Natural killer cell (primary cell): ENCODE measurements at regions not wholly inside any gene's neighbourhood (a gene's known extent, or its start where the extent isn't known, plus 50 kb on each side); places are given as distances from the start of the nearest gene placed in this dataset.

Experiments
- ATAC-seq, 3 donors: fragments of 150-1000 bp in 2 of 3; fragments of 200-7000 bp in 1 of 3; cut with Tn5 transposase; 1 replicate in 1 of 3; 2 replicates in 2 of 3; pipeline ENCODE4 v1.10.0; 2021; ENCODE audit warnings: mild to moderate bottlenecking in 2 of 3, moderate library complexity in 2 of 3
- DNase-seq, 2 donors: peaks; one replicate each; pipeline versions ENCODE4 v3.0.0 to v3.0.0-alpha.2; 2013 to 2021; ENCODE audit warnings: mixed read lengths in 1 of 2
- H3K27ac ChIP-seq: one replicate; pipeline ENCODE4 v1.5.1; 2013; ENCODE audit warnings: mild to moderate bottlenecking, low read length
- H3K27me3 ChIP-seq: one replicate; pipeline ENCODE4 v1.6.1; 2013; ENCODE audit warnings: low read length; ENCODE audit not compliant: control insufficient read depth, insufficient read depth
- H3K36me3 ChIP-seq: one replicate; pipeline ENCODE4 v1.6.1; 2013; ENCODE audit warnings: low read length; ENCODE audit not compliant: control insufficient read depth, insufficient read depth
- H3K4me1 ChIP-seq: one replicate; pipeline ENCODE4 v1.6.1; 2013; ENCODE audit warnings: low read length; ENCODE audit not compliant: control insufficient read depth, insufficient read depth
- H3K4me3 ChIP-seq: one replicate; pipeline ENCODE4 v1.5.1; 2013; ENCODE audit warnings: low read length
- H3K9me3 ChIP-seq: one replicate; pipeline ENCODE4 v1.6.1; 2013; ENCODE audit warnings: low read length; ENCODE audit not compliant: control insufficient read depth, insufficient read depth
- H3K27ac Mint-ChIP-seq, 2 donors: one replicate each; pipeline ENCODE4 v1.8.0; 2022; ENCODE audit warnings: mild to moderate bottlenecking in 2 of 2, mixed read lengths in 2 of 2, moderate library complexity in 1 of 2
- H3K27me3 Mint-ChIP-seq, 2 donors: one replicate each; pipeline ENCODE4 v1.8.0; 2022; ENCODE audit warnings: low read depth in 2 of 2, mixed read lengths in 2 of 2
- H3K36me3 Mint-ChIP-seq: one replicate; pipeline ENCODE4 v1.8.0; 2022; ENCODE audit warnings: mixed read lengths
- H3K4me1 Mint-ChIP-seq, 2 donors: one replicate each; pipeline ENCODE4 v1.8.0; 2022; ENCODE audit warnings: mixed read lengths in 2 of 2
- H3K4me3 Mint-ChIP-seq: one replicate; pipeline ENCODE4 v1.8.0; 2022; ENCODE audit warnings: mild to moderate bottlenecking, moderate library complexity, mixed read lengths
- H3K9me3 Mint-ChIP-seq, 2 donors: one replicate each; pipeline ENCODE4 v1.8.0; 2022; ENCODE audit warnings: mixed read lengths in 2 of 2
- WGBS: methylation state at CpG from one replicate; pipeline ENCODE4 v1.1.7; 2013; ENCODE audit warnings: missing lambda C conversion rate; ENCODE audit not compliant: insufficient coverage; 5-methylcytosine and 5-hydroxymethylcytosine counted together
- intact Hi-C: fragments of 100-400 bp; cut with micrococcal nuclease; formaldehyde crosslinking; loops from one replicate; pipeline ENCODE4 v1.14.2; 2022
- TF ChIP-seq, protein P1 (sequence below): fragments of 200-600 bp; IDR thresholded peaks from one replicate; pipeline ENCODE4 v1.8.0; 2022; ENCODE audit warnings: antibody characterized with exemption

DNA sequence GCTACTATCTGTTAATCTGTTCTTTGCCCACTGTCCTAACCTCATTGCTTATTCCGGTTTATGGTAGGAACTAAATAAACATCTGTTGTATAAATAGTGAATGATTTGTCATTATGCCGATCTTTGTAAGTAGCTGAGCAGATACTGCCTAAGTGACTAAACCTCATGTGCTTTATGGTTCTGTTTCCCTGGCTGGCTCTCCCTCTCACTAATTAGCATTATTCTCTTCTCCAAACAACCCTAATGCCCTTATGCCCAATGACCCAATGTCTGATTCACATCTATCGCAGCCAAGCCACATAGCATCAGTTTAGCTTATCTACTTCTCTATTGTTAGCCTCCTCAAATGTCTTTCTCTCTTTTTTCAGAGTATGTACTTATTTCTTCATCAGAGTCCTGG is 462.3 kb upstream of the POT1 start:
- Mint-ChIP-seq H3K4me3 (no peak overlapping the region), H3K27me3 (no peaks in the 10 kb centered on the region), H3K9me3 (peaks cover 2 to 6% of the 10 kb centered on the region in 2 donors), H3K27ac (no peak overlapping the region), H3K36me3 (no peaks in the 10 kb centered on the region), H3K4me1 (no peaks in the 10 kb centered on the region)
- Histone ChIP-seq H3K27me3 (no peaks in the 10 kb centered on the region), H3K27ac (no peak overlapping the region), H3K4me3 (no peak overlapping the region), H3K9me3 (no peaks in the 10 kb centered on the region), H3K4me1 (no peaks in the 10 kb centered on the region), H3K36me3 (no peaks in the 10 kb centered on the region)
- intact Hi-C loops, result no loop called here
- WGBS, result 97% methylated on average over 3 of the region's 3 CpGs
- TF ChIP-seq, protein P1, sequence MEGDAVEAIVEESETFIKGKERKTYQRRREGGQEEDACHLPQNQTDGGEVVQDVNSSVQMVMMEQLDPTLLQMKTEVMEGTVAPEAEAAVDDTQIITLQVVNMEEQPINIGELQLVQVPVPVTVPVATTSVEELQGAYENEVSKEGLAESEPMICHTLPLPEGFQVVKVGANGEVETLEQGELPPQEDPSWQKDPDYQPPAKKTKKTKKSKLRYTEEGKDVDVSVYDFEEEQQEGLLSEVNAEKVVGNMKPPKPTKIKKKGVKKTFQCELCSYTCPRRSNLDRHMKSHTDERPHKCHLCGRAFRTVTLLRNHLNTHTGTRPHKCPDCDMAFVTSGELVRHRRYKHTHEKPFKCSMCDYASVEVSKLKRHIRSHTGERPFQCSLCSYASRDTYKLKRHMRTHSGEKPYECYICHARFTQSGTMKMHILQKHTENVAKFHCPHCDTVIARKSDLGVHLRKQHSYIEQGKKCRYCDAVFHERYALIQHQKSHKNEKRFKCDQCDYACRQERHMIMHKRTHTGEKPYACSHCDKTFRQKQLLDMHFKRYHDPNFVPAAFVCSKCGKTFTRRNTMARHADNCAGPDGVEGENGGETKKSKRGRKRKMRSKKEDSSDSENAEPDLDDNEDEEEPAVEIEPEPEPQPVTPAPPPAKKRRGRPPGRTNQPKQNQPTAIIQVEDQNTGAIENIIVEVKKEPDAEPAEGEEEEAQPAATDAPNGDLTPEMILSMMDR, result no peak
- DNase-seq (no peak), ATAC-seq (peak in 1 of 3 donors; percentile 79)

DNA sequence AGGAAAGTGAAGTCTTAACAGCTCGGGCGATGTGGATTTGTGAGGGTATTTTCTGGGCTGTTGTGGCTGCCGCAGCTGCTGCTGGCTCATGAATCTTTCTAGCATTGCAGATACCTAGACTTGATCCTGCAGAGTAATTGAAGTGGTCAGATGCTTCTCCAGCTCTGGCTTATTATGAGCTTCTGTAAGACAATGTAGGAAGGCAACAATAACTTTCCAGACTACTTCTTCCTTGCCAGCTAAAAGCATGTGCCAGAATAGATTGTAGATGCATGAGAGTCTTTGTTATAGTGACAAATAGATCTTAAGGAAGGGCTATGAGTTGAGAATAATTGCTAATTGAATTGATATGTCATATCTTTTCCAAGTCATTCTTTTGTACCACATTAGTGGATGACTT is 461.4 kb upstream of the POT1 start:
- Mint-ChIP-seq H3K4me3 (no peak overlapping the region), H3K36me3 (no peaks in the 10 kb centered on the region), H3K27ac (no peak overlapping the region), H3K27me3 (no peaks in the 10 kb centered on the region), H3K4me1 (no peaks in the 10 kb centered on the region), H3K9me3 (peaks cover 2 to 6% of the 10 kb centered on the region in 2 donors)
- 46% methylated on average over 3 of the region's 3 CpGs for WGBS
- TF ChIP-seq, protein P1, result no peak
- no peaks in the 10 kb centered on the region for H3K4me1 ChIP-seq
- no peaks in the 10 kb centered on the region for H3K9me3 ChIP-seq
- intact Hi-C loops, result no loop called here
- no peak overlapping the region for H3K4me3 ChIP-seq
- ATAC-seq, result no peak
- H3K27me3 ChIP-seq, result no peaks in the 10 kb centered on the region
- H3K27ac ChIP-seq, result no peak overlapping the region
- H3K36me3 ChIP-seq, result no peaks in the 10 kb centered on the region
- DNase-seq, result no peak

DNA sequence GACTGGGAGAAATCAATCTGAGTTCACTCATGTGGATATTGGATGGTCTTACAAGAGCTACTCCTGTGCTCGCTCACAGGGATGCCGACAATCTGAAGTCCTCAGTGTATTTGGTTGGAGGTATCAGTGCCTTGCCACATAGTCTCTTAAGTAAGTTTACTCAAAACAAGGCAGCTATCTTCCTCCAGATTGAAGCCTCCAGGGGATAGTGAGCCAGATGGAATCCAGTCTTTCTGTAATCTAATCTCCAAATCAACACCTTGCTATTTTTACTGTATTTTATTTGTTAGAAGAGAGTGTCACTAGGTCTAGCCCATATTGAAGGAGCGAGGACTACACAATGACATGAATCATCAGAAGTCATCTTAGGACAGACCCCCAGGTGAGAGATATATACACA is 456.6 kb upstream of the POT1 start:
- Histone ChIP-seq H3K27me3 (no peaks in the 10 kb centered on the region), H3K4me1 (no peaks in the 10 kb centered on the region), H3K4me3 (no peak overlapping the region), H3K9me3 (no peaks in the 10 kb centered on the region), H3K27ac (no peak overlapping the region), H3K36me3 (no peaks in the 10 kb centered on the region)
- Mint-ChIP-seq H3K27ac (no peak overlapping the region), H3K9me3 (peaks cover 0 to 5% of the 10 kb centered on the region in 2 donors), H3K27me3 (no peaks in the 10 kb centered on the region), H3K36me3 (no peaks in the 10 kb centered on the region), H3K4me1 (no peaks in the 10 kb centered on the region), H3K4me3 (no peak overlapping the region)
- WGBS, result 67% methylated on average over 2 of the region's 3 CpGs
- ATAC-seq (no peak), DNase-seq (no peak)
- TF ChIP-seq, protein P1, result no peak
- intact Hi-C loops, result no loop called here

DNA sequence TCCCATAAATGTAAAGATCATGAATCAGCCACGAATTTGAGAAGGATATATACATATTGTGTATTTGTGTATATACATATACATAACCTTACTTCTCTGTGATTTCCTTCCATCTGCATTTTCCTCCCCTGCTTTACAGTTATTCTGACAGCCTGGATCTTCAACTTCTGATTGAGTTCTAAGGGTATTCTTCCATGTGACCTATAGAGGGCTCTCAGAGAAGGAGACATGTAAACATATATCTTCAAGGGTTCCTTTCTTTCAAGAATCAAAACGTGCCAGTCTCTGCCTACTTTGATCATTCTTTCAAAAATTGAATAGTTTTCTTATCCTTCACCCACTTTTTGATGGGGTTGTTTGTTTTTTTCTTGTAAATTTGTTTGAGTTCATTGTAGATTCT is 453.7 kb upstream of the POT1 start:
- ATAC-seq (peak in 2 of 3 donors; percentile 36 to 66), DNase-seq (no peak)
- no peaks in the 10 kb centered on the region for H3K27me3 ChIP-seq
- H3K9me3 ChIP-seq, result no peaks in the 10 kb centered on the region
- no peaks in the 10 kb centered on the region for H3K36me3 ChIP-seq
- WGBS, result no CpG with 5 or more reads among the region's 2 CpGs
- intact Hi-C loops, result no loop called here
- no peak overlapping the region for H3K4me3 ChIP-seq
- Mint-ChIP-seq H3K4me3 (no peak overlapping the region), H3K36me3 (no peaks in the 10 kb centered on the region), H3K4me1 (no peaks in the 10 kb centered on the region), H3K27ac (no peak overlapping the region), H3K27me3 (no peaks in the 10 kb centered on the region), H3K9me3 (peaks cover 0 to 3% of the 10 kb centered on the region in 2 donors)
- TF ChIP-seq, protein P1, result peak; percentile 16
- H3K27ac ChIP-seq, result no peak overlapping the region
- no peaks in the 10 kb centered on the region for H3K4me1 ChIP-seq
